Activated CD8-positive, alpha-beta memory T cell treated with anti-CD3 and anti-CD28 coated beads for 1 hour (primary cell): ENCODE measurements at regions not wholly inside any gene's neighbourhood (a gene's known extent, or its start where the extent isn't known, plus 50 kb on each side); places are given as distances from the start of the nearest gene placed in this dataset.

Experiments used
- DNase-seq, 2 donors: peaks; one replicate each; pipeline ENCODE4 v3.0.0-alpha.2; 2020; ENCODE audit warnings: low read depth in 1 of 2; ENCODE audit errors: extremely low read depth in 1 of 2

- no peak for DNase-seq
Observed at GRCh38 chr2:118668431-118669424, 178.7 kb downstream of the EN1 start.

- no peak for DNase-seq
Observed at GRCh38 chr2:118667964-118668363, 179.5 kb downstream of the EN1 start.

GRCh38 chr2:118667348-118667747 is 180.1 kb downstream of the EN1 start:
- DNase-seq = no peak

- DNase-seq = no peak
Observed at GRCh38 chr2:118665784-118666529, 181.5 kb downstream of the EN1 start.

- no peak for DNase-seq
Observed at GRCh38 chr2:118661179-118661578, 186.3 kb downstream of the EN1 start.

GRCh38 chr2:118658596-118659198 is 188.8 kb downstream of the EN1 start:
- no peak for DNase-seq

- no peak for DNase-seq
Observed at GRCh38 chr2:118657466-118657865, 190.0 kb downstream of the EN1 start.

- no peak for DNase-seq
Observed at GRCh38 chr2:118654945-118655344, 192.5 kb downstream of the EN1 start.

GRCh38 chr2:118650327-118650726 is 197.1 kb downstream of the EN1 start:
- DNase-seq = no peak

GRCh38 chr2:118645876-118646275 is 201.6 kb downstream of the EN1 start:
- no peak for DNase-seq

- no peak for DNase-seq
Observed at GRCh38 chr2:118644190-118644589, 203.3 kb downstream of the EN1 start.

GRCh38 chr2:118643294-118643693 is 204.2 kb downstream of the EN1 start:
- DNase-seq = no peak

GRCh38 chr2:118642501-118642900 is 204.9 kb downstream of the EN1 start:
- no peak for DNase-seq

- no peak for DNase-seq
Observed at GRCh38 chr2:118641711-118642110, 205.7 kb downstream of the EN1 start.

- DNase-seq = no peak
Observed at GRCh38 chr2:118639371-118639770, 208.1 kb downstream of the EN1 start.

- no peak for DNase-seq
Observed at GRCh38 chr2:118638453-118638852, 209.0 kb downstream of the EN1 start.

GRCh38 chr2:118635891-118636290 is 211.6 kb downstream of the EN1 start:
- no peak for DNase-seq

- no peak for DNase-seq
Observed at GRCh38 chr2:118634876-118635275, 212.6 kb downstream of the EN1 start.

- DNase-seq = no peak
Observed at GRCh38 chr2:118633371-118634018, 214.0 kb downstream of the EN1 start.

GRCh38 chr2:118632921-118633320 is 214.5 kb downstream of the EN1 start:
- DNase-seq = no peak

GRCh38 chr2:118627156-118627555 is 220.3 kb downstream of the EN1 start:
- no peak for DNase-seq
